HuH-7.5 (cell line): ENCODE measurements at regions not wholly inside any gene's neighbourhood (a gene's known extent, or its start where the extent isn't known, plus 50 kb on each side); places are given as distances from the start of the nearest gene placed in this dataset.
A peak's percentile ranks its signal among the peaks of the same experiment; 100 is the strongest.
"Not testable (repeated sequence)": the region's sequence is repeated elsewhere in the genome, so short reads cannot be mapped to it uniquely, and the experiment has no call there.

ENCODE experiments used
- DNase-seq: peaks from one replicate; pipeline ENCODE4 v3.0.0; 2011; ENCODE audit warnings: low spot score

DNA sequence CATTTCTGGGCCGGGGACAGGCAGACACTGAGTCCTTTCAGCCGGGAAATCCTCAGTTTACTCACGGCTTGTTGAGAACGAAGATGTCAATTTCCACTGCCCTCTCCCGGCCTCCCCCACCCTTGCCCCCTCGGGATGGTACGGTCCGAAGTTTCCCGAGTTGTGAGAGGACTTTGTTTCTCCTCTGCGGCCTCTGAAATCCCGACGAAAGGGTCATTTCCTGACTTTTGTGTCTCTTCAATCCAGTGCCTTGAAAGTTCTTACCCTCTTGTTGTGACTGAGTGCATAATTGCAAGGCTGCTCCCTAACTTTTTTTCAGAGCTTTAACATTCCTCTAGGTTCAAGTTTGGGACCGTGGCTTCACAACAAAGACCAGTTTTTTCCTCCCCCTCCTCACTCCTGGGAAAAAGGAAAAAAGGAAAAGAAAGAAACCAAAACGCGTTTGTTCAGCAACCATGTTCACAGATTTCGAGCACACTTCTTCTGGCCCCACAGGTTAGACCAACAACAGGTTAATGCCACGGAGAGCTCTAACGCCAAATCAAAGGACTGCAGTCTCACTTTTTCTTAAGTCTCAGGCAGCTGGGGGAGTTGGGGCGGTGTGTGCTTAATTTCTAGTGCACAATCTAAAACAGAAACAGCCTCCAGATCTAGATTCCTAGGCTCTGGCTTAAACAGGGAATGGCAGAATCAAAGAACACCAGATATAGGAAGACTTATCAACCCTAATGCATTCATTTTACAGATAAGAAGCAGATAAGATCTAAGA, 138.9 kb downstream of the TMCO5A start:
- peak; percentile 13 for DNase-seq

DNA sequence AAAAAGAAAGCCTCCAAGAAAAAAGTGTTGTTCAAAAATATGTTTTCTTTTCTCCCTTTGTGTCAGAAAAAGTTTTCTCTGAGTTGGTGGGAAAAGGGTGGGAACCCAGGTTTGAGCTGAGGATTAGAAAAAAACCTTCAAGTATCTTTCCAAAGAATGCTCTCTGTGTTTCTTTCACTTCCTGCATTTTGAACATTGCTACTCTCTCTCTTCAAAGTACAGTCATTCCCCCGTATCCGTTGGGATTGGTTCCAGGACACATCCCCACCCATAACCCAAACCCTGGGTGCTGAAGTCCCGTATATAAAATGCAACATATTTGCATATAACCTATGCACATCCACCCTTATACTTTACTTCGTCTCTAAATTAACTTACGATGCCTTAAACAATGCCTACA, 139.6 kb downstream of the TMCO5A start:
- no peak for DNase-seq

- no peak for DNase-seq
Observed at GRCh38 chr15:38075466-38075865, 141.0 kb downstream of the TMCO5A start.

- no peak for DNase-seq
Observed at GRCh38 chr15:38076786-38077185, 142.3 kb downstream of the TMCO5A start.

- no peak for DNase-seq
Observed at GRCh38 chr15:38079236-38079635, 144.8 kb downstream of the TMCO5A start.

DNA sequence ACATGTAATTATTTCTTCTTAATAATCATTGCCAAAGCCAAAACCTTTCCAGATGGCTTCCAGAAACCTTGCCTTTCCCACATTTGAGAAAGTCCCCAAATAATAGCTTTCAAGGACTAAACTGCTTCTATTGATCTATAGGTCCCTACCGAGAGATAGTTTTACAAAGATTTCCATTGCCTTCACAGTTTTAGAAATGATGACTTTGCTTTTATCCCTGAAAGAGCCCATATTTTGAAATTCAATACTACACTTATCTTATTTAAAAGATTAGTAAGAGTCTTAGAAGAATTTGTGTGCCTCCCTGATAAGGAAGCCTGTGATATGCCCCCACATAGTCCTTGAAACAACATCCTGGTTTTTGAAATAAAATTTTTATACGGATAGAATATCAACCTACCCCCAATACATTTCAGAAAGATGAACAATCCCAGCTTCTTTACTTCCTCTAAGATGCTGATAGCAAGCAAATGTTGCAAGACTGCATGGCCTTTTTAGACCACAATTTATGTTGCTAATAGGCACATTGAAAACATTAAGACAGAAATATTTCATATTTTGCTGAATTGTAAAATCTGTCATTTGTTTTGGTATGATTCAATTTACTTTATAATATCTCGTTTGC, 146.3 kb downstream of the TMCO5A start:
- DNase-seq: no peak

- DNase-seq: no peak
Observed at GRCh38 chr15:38084289-38084688, 149.8 kb downstream of the TMCO5A start.

- no peak for DNase-seq
Observed at GRCh38 chr15:38085114-38085513, 150.7 kb downstream of the TMCO5A start.

DNA sequence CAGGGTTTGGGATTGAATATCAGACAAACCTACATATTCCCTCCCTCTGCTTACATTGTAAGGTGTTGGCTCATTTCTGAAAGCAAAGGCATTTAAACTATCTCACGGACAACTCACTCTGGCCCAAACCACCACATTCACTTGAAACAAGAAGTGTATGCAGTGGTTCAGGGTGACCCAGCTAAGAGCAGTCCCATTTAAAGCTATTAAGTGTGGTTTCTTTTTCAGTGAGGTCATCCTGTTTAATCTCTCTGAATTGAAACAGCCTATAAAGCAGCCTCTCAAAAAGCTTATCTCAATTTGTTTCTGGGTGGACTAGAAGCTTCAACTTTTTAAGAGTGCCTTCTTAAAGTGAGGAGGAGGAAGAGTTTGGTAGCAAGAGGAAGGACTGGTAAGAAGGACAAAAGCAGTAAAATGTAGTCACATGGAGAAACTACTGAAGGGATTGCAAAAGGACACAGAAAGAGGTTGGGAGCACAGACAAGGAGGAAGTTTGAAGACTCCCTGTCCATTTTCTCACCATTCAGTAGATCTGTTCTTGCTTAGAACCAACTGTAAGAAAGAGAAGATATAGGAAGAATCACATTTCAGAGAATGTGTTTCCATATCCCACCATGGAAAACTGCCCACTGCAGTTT, 151.6 kb downstream of the TMCO5A start:
- no peak for DNase-seq

DNA sequence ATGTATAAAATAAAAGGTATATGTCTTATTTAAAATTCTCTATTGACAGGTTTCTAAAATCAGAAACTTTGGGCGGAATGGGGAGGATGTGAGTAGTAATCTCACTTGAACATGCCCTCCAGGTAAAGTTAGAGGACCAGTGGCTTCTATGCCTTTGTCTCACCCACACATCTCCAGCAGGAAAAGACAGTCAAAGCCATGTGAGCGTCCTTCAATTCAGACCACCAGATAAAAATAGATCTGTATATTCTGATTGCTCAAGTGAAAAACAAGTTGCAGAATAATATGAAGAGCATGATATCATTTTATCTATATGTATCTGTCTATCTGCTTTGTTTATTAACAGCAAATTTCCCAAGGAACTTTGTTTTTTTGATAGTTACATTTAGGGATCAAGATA, 152.2 kb downstream of the TMCO5A start:
- no peak for DNase-seq

DNA sequence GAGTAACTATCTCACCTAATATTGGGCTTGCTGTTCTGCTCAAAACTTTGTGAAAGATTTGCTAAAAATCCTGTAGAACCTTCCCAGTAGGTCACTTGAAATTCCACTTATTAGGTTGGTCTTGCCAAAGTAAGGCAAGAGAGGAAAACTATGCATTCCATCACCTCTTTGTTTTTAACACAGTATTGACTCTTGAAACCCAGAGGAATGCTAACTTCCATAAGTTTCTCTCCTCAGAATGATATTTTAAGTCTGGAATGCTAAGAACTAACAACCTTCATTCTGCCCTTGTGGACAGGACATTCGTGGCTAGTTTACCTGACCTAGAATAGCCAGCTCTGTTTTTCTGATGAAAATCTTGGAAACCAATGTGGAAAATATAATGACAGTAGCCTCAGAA, 154.5 kb downstream of the TMCO5A start:
- DNase-seq: no peak

DNA sequence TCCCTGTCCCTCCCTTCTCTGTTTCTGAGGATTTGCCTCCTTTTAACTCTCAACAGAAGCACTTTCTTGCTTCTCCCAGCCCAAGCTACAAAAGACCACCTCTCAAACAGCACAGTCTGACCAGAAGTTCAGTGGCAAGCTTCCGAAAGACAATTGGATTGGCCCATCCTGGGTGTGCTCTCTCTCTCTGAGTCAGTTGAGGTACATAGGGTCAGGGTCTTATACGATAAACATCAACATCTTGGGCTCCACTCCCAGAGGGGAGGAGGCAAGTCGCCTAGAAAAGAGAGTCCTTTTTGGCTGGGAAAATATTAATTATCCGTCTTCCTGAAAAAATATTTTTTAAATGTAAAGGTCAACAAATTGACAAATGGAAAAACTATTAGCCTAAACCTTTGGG, 155.8 kb downstream of the TMCO5A start:
- DNase-seq: no peak

DNA sequence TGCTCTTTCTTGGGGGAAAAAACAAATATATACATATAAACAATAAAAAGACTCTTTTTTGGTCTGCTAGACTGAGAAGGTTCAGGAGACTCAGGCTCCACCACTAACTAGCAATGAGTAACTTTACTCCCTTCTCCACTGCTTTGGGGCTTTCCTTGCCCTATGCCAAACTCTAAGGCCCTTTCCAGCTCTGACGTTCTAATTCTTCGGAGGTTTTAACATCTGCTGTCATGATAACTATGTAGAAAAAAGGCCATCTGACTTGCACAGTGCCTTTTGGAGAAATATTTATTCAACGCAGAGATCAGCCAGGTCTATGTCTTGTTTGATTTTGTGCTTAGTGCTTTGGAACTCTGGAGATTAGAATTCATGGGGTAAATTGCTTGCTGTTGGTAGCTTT, 156.2 kb downstream of the TMCO5A start:
- no peak for DNase-seq

GRCh38 chr15:38091078-38091645, 156.7 kb downstream of the TMCO5A start:
- DNase-seq: no peak

DNA sequence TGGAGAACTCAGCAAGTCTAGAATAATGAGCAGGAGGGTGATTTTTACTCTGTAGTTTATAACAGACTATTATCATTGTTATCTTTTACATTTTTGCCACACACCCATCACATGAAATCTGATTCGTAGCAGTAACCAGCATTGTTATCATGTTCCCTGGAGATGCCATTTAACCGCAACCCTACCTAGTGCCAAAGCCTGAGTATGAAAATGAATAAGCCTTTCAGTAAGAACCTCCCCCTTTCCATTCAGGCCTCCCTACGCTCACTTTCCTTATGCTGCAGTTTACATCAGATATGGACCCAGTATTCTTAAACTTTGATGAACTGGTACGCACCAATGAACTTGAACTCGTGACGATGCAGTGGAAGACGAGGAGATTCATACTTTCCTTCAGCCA, 158.7 kb upstream of the SPRED1 start:
- DNase-seq: no peak

DNA sequence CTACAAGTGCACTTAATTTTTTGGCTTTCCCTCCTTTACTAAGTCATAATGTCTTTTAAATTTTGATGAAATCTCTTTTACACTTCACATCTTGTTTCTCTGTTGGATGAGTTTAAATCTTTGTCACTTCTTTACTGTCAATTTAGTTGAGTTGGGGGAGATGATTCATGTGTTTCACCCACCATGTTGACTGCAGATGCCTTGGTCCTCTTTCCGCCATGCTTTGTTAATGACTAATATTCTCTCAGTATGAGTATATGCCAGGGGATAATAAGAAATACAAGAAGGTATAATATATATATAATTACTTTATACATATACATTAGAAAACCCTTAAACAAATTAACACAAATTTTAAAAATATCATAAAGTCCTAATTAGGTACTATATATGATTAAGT, 149.7 kb upstream of the SPRED1 start:
- no peak for DNase-seq

DNA sequence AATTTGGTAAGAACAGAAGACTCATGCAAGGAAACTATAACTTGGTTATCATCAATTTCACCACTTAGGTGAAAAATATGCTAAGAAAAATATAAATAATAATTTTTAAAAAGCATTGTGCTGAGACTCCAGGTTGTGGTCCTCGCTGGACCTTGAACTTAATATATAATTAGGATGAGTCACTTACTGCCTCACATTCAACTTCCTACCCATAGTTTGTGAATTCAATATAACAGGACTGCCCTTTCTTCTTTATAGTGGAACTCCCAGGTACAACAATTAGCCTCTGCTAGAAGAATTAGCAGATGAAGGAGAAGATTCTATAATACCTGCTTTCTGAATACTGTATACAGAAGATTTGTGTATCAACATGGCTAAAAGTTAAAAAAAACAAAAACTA, 149.1 kb upstream of the SPRED1 start:
- DNase-seq: no peak

DNA sequence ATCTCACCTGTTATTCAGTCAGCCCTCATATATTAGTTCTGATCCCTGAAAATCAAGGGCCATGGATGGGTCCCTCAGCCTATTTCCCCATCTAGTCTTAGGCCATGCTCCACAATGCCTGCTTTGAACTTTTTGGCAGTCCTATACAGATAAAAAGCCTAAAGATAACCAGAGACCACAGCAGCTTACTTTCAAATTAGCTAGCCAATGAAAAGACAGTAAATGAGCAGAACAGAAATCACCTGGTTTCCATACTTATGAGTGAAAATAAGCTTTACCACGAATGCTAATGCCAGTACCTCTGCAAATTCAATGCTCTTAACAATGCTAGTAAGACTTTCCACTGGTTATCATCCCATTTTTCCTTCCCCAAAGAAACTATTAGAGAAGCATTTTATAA, 141.6 kb upstream of the SPRED1 start:
- DNase-seq: no peak

GRCh38 chr15:38112406-38112805, 140.2 kb upstream of the SPRED1 start:
- DNase-seq: no peak

GRCh38 chr15:38115121-38115520, 137.5 kb upstream of the SPRED1 start:
- DNase-seq: no peak

DNA sequence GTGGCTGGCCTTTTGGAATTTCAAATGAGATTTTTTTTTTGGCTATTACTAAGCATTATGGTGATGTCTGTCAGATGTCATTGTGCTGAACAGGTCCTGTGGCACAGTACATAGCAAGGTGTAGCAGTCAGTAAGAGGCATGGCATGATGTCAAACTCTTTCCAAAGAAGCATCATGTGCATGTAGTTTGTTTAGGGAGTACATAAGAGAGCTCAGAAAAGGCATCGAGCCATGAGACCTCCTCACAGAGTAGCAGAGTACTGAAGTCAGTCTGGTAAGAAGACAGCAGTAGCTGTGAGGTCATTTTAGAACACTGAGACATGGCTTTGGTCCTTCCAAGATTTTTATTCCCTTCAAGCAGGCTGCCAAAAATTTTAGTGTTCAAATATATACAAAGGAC, 134.9 kb upstream of the SPRED1 start:
- no peak for DNase-seq

DNA sequence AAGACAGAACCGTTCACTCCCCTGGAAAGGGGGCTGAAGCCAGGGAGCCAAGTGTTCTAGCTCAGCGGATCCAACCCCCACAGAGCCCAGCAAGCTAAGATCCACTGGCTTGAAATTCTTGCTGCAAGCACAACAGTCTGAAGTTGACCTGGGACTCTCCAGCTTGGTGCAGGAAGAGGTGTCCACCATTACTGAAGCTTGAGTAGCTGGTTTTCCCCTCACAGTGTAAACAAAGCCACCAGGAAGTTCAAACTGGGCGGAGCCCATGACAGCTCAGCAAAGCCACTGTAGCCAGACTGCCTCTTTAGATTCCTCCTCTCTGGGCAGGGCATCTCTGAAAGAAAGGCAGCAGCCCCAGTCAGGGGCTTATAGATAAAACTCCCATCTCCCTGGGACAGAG, 132.8 kb upstream of the SPRED1 start:
- DNase-seq: not testable (repeated sequence)

GRCh38 chr15:38127306-38127771, 125.3 kb upstream of the SPRED1 start:
- DNase-seq: no peak
